Uterus (tissue), 3 donors: ENCODE measurements at regions not wholly inside any gene's neighbourhood (a gene's known extent, or its start where the extent isn't known, plus 50 kb on each side); places are given as distances from the start of the nearest gene placed in this dataset.
A peak's percentile ranks its signal among the peaks of the same experiment; 100 is the strongest.

Experiments
- DNase-seq, 2 donors: peaks; one replicate each; pipeline ENCODE4 v3.0.0-alpha.2; 2019 to 2020
- H3K27ac ChIP-seq, 2 donors: fragments of 200-600 bp; sonication (generic); 1 replicate in 1 of 2; 2 replicates in 1 of 2; pipeline ENCODE4 v1.5.1; 2016 to 2018
- H3K27me3 ChIP-seq, 2 donors: fragments of 200-600 bp; sonication (generic); one replicate each; pipeline ENCODE4 v1.5.1; 2018 to 2019; ENCODE audit warnings: control low read depth in 1 of 2
- H3K36me3 ChIP-seq, 2 donors: fragments of 200-600 bp; sonication (generic); one replicate each; pipeline ENCODE4 v1.5.1; 2019; ENCODE audit warnings: control low read depth in 1 of 2
- H3K4me1 ChIP-seq, 2 donors: fragments of 200-600 bp; sonication (generic); one replicate each; pipeline ENCODE4 v1.5.1; 2018 to 2019; ENCODE audit warnings: control low read depth in 1 of 2
- H3K4me3 ChIP-seq, 2 donors: fragments of 200-600 bp; sonication (generic); 1 replicate in 1 of 2; 2 replicates in 1 of 2; pipeline ENCODE4 v1.5.1; 2018 to 2019; ENCODE audit warnings: mild to moderate bottlenecking in 1 of 2
- H3K9me3 ChIP-seq, 2 donors: fragments of 200-600 bp; sonication (generic); one replicate each; pipeline ENCODE4 v1.5.1; 2019; ENCODE audit warnings: control low read depth in 1 of 2
- CTCF ChIP-seq, 4 experiments: fragments of 200-600 bp in 2 of 4; fragments of 450-650 bp in 2 of 4; sonication (generic) in 2 of 4; IDR thresholded peaks; one replicate each; pipeline ENCODE4 v1.5.1; 2016 to 2019; ENCODE audit warnings: antibody characterized with exemption in 4 of 4, mild to moderate bottlenecking in 2 of 4, moderate library complexity in 1 of 4
- POLR2A ChIP-seq, 2 donors: fragments of 450-650 bp; IDR thresholded peaks; one replicate each; pipeline ENCODE4 v1.6.1; 2016; ENCODE audit warnings: antibody characterized with exemption in 2 of 2, mild to moderate bottlenecking in 1 of 2, moderate library complexity in 1 of 2
- intact Hi-C: fragments of 100-400 bp; cut with DNase I; formaldehyde crosslinking; loops from one replicate; pipeline ENCODE4 v1.15.1; 2023; ENCODE audit warnings: low total_unique reads
- donor health status: DM: yes; HTN: yes; CAD: no.

DNA sequence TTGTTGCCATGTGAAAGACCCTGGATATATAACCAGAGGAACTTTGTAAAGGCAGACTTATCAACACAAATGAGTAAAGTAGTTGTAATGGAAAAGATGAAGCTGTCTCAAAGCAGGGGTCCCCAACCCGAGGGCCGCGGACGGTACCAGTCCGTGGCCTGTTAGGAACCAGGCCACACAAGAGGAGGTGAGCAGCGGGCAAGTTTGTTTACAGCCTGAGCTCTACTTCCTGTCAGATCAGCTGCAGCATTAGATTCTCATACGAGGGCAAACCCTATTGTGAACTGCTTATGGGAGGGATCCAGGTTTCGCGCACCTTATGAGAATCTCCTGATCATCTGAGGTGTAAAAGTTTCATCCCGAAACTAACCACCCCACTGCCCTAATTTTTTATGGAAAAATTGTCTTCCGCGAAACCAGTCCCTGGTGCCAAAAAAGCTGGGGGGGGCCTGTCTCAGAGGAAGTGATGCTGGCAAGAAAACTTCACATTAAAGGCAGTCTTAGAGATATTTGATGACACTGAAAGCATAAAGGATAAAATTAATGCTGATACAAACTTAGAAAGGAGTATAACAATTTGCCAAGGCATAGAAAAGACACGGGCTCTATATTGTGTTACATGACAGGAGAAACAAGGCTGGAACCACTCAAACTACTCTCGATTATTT, 57.5 kb upstream of the MSTN start:
- DNase-seq, result no peak
- H3K27ac ChIP-seq, result no peak overlapping the region
- no peaks in the 10 kb centered on the region for H3K9me3 ChIP-seq
- no peak for TF ChIP-seq CTCF (IDR thresholded peaks at IDR 0.05)
- TF ChIP-seq POLR2A (IDR thresholded peaks at IDR 0.05), result no peak
- no peaks in the 10 kb centered on the region for H3K4me1 ChIP-seq
- H3K27me3 ChIP-seq, result no peaks in the 10 kb centered on the region
- intact Hi-C loops, result no loop called here
- no peaks in the 10 kb centered on the region for H3K36me3 ChIP-seq
- H3K4me3 ChIP-seq, result no peak overlapping the region

- Histone ChIP-seq H3K27me3 (no peaks in the 10 kb centered on the region), H3K27ac (no peak overlapping the region), H3K4me1 (no peaks in the 10 kb centered on the region), H3K9me3 (no peaks in the 10 kb centered on the region), H3K4me3 (no peak overlapping the region), H3K36me3 (no peaks in the 10 kb centered on the region)
- peak; percentile 25 to 40 for DNase-seq
- TF ChIP-seq POLR2A (IDR thresholded peaks at IDR 0.05) (no peak), CTCF (IDR thresholded peaks at IDR 0.05) (no peak)
- intact Hi-C loops, result no loop called here
Observed at GRCh38 chr2:190119257-190119656, 56.7 kb upstream of the MSTN start.

- Histone ChIP-seq H3K27me3 (no peaks in the 10 kb centered on the region), H3K4me3 (no peak overlapping the region), H3K27ac (no peak overlapping the region), H3K36me3 (no peaks in the 10 kb centered on the region), H3K9me3 (no peaks in the 10 kb centered on the region), H3K4me1 (no peaks in the 10 kb centered on the region)
- no peak for TF ChIP-seq POLR2A (IDR thresholded peaks at IDR 0.05)
- TF ChIP-seq CTCF (IDR thresholded peaks at IDR 0.05), result no peak
- intact Hi-C loops, result no loop called here
- DNase-seq, result no peak
Observed at GRCh38 chr2:190117305-190117704, 54.8 kb upstream of the MSTN start.

DNA sequence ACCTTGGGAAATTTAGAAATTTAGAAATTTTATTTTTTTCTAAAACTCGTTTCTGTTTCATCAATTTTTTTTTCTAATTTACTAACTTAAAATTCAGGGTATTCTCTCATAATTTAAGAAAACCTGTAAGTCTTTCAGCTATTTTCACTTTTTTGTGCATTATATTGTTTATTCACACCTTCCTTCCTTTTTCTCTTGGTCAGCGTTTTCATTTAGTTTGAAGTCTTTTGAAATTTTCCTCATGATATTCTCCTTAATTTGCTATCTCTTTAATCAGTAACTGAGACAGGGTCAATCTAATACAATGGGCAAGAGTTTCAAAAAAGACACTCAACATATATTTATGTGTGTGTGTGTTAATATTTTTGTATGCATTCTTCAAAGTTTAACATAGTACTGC, 50.5 kb upstream of the MSTN start:
- Histone ChIP-seq H3K9me3 (no peaks in the 10 kb centered on the region), H3K4me1 (no peaks in the 10 kb centered on the region), H3K36me3 (no peaks in the 10 kb centered on the region), H3K27ac (no peak overlapping the region), H3K4me3 (no peak overlapping the region), H3K27me3 (no peaks in the 10 kb centered on the region)
- no peak for TF ChIP-seq POLR2A (IDR thresholded peaks at IDR 0.05)
- TF ChIP-seq CTCF (IDR thresholded peaks at IDR 0.05), result no peak
- intact Hi-C loops, result no loop called here
- DNase-seq, result no peak
